Hepatocyte (in vitro differentiated cells): ENCODE measurements at regions not wholly inside any gene's neighbourhood (a gene's known extent, or its start where the extent isn't known, plus 50 kb on each side); places are given as distances from the start of the nearest gene placed in this dataset.

Experiments used
- DNase-seq: peaks from one replicate; pipeline ENCODE4 v3.0.0-alpha.2; 2016; ENCODE audit warnings: low spot score
- H2AFZ ChIP-seq: fragments of 200-600 bp; sonication (generic); 2 replicates; pipeline ENCODE4 v1.6.0; 2016; ENCODE audit warnings: antibody characterized with exemption, mild to moderate bottlenecking
- H3K27ac ChIP-seq: fragments of 200-600 bp; sonication (generic); 2 replicates; pipeline ENCODE4 v1.5.1; 2016; ENCODE audit warnings: mild to moderate bottlenecking
- H3K27me3 ChIP-seq: fragments of 200-600 bp; sonication (generic); 2 replicates; pipeline ENCODE4 v1.6.1; 2016
- H3K36me3 ChIP-seq: fragments of 200-600 bp; sonication (generic); replicated peaks from 2 replicates; pipeline ENCODE4 v1.5.1; 2016; ENCODE audit warnings: low read depth; ENCODE audit not compliant: insufficient read depth
- H3K4me1 ChIP-seq: fragments of 200-600 bp; sonication (generic); 2 replicates; pipeline ENCODE4 v1.5.1; 2016; ENCODE audit warnings: mild to moderate bottlenecking, moderate library complexity; ENCODE audit not compliant: insufficient read depth
- H3K4me2 ChIP-seq: fragments of 200-600 bp; sonication (generic); 2 replicates; pipeline ENCODE4 v1.6.0; 2016
- H3K4me3 ChIP-seq: fragments of 200-600 bp; sonication (generic); 2 replicates; pipeline ENCODE4 v1.5.1; 2016; ENCODE audit warnings: mild to moderate bottlenecking
- H3K79me2 ChIP-seq: fragments of 200-600 bp; sonication (generic); 2 replicates; pipeline ENCODE4 v1.6.0; 2017; ENCODE audit warnings: mild to moderate bottlenecking
- H3K9me2 ChIP-seq: fragments of 200-600 bp; sonication (generic); replicated peaks from 2 replicates; pipeline ENCODE4 v1.6.0; 2017; ENCODE audit warnings: mild to moderate bottlenecking; ENCODE audit not compliant: insufficient read depth
- H3K9me3 ChIP-seq: fragments of 200-600 bp; sonication (generic); 2 replicates; pipeline ENCODE4 v1.5.1; 2016; ENCODE audit warnings: low read depth, mild to moderate bottlenecking
- H4K20me1 ChIP-seq: fragments of 200-600 bp; sonication (generic); 2 replicates; pipeline ENCODE4 v1.6.0; 2016; ENCODE audit warnings: mild to moderate bottlenecking; ENCODE audit not compliant: insufficient read depth, poor library complexity, severe bottlenecking
- CTCF ChIP-seq: fragments of 200-600 bp; sonication (generic); IDR thresholded peaks from 2 replicates; pipeline ENCODE4 v1.5.1; 2016; ENCODE audit warnings: antibody characterized with exemption, mild to moderate bottlenecking; ENCODE audit not compliant: poor library complexity
- EZH2 ChIP-seq: fragments of 200-600 bp; sonication (generic); IDR thresholded peaks from 2 replicates; pipeline ENCODE4 v1.6.1; 2016; ENCODE audit warnings: antibody characterized with exemption, mild to moderate bottlenecking, borderline replicate concordance
- EZH2phosphoT487 ChIP-seq: fragments of 200-600 bp; sonication (generic); IDR thresholded peaks from one replicate; pipeline ENCODE4 v1.6.1; 2018; ENCODE audit warnings: antibody characterized with exemption, mild to moderate bottlenecking, low read depth, moderate library complexity; ENCODE audit not compliant: unreplicated experiment, severe bottlenecking
- WGBS: methylation state at CpG from one replicate; pipeline ENCODE4 v1.1.6; 2016; ENCODE audit warnings: low lambda C conversion rate; ENCODE audit errors: missing lambda C conversion rate; 5-methylcytosine and 5-hydroxymethylcytosine counted together

DNA sequence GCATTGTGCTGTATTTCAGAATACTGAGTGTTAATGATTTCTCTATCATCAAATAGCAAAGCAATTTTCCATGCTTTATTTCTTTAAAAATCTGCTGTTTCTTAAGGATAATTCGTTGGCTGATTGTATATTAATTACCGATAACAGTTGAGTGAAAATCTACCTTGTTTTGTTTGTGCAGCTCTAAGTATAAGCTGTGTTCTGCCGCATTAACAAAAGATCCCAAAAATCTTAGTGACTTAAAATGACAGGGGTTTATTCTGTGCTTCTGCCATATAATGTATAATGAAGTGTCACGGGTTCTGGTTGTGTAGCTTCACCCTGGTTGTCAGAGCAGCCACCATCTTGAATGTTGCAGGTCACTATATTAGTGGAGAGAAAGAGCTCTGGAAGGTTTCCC, 196.1 kb downstream of the ACTR3 start:
- TF ChIP-seq EZH2phosphoT487 = no peak
- no peak for TF ChIP-seq CTCF
- TF ChIP-seq EZH2 = no peak
- H3K9me3 ChIP-seq = no peaks in the 10 kb centered on the region
- no peak overlapping the region for H3K4me2 ChIP-seq
- H3K9me2 ChIP-seq = no peaks in the 10 kb centered on the region
- H4K20me1 ChIP-seq = no peaks in the 10 kb centered on the region
- H3K4me3 ChIP-seq = no peak overlapping the region
- no peak overlapping the region for H3K27ac ChIP-seq
- no peak for DNase-seq
- no peaks in the 10 kb centered on the region for H3K36me3 ChIP-seq
- WGBS = 84% methylated on average over 4 of the region's 4 CpGs
- H3K4me1 ChIP-seq = no peaks in the 10 kb centered on the region
- H3K27me3 ChIP-seq = no peaks in the 10 kb centered on the region
- no peak overlapping the region for H2AFZ ChIP-seq
- H3K79me2 ChIP-seq = no peaks in the 10 kb centered on the region

GRCh38 chr2:114089636-114090319, 199.9 kb downstream of the ACTR3 start:
- Histone ChIP-seq H3K27me3 (no peaks in the 10 kb centered on the region), H2AFZ (no peak overlapping the region), H3K4me1 (no peaks in the 10 kb centered on the region), H3K9me2 (no peaks in the 10 kb centered on the region), H3K4me2 (no peak overlapping the region), H4K20me1 (no peaks in the 10 kb centered on the region), H3K79me2 (no peaks in the 10 kb centered on the region), H3K9me3 (no peaks in the 10 kb centered on the region), H3K36me3 (no peaks in the 10 kb centered on the region), H3K4me3 (no peak overlapping the region), H3K27ac (no peak overlapping the region)
- DNase-seq = no peak
- no peak for TF ChIP-seq EZH2phosphoT487
- TF ChIP-seq CTCF = no peak
- TF ChIP-seq EZH2 = no peak
- 69% methylated on average over 9 of the region's 9 CpGs for WGBS

- H3K27ac ChIP-seq = no peak overlapping the region
- WGBS = 100% methylated on average over 1 of the region's 1 CpG
- H2AFZ ChIP-seq = no peak overlapping the region
- H3K36me3 ChIP-seq = no peaks in the 10 kb centered on the region
- H3K4me1 ChIP-seq = no peaks in the 10 kb centered on the region
- no peak overlapping the region for H3K4me3 ChIP-seq
- no peaks in the 10 kb centered on the region for H3K79me2 ChIP-seq
- TF ChIP-seq EZH2phosphoT487 = no peak
- no peak for TF ChIP-seq CTCF
- no peak for TF ChIP-seq EZH2
- H3K9me2 ChIP-seq = no peaks in the 10 kb centered on the region
- DNase-seq = no peak
- no peak overlapping the region for H3K4me2 ChIP-seq
- no peaks in the 10 kb centered on the region for H4K20me1 ChIP-seq
- no peaks in the 10 kb centered on the region for H3K27me3 ChIP-seq
- no peaks in the 10 kb centered on the region for H3K9me3 ChIP-seq
These were observed 201.1 kb downstream of the ACTR3 start for GRCh38 chr2:114091010-114091409.

GRCh38 chr2:114108249-114108648, 218.4 kb downstream of the ACTR3 start:
- no peaks in the 10 kb centered on the region for H4K20me1 ChIP-seq
- 79% methylated on average over 2 of the region's 2 CpGs for WGBS
- no peak for TF ChIP-seq EZH2
- no peak for TF ChIP-seq CTCF
- no peak for TF ChIP-seq EZH2phosphoT487

More at GRCh38 chr2:114108249-114108648, 218.4 kb downstream of the ACTR3 start:
- no peak for DNase-seq
- H3K9me3 ChIP-seq = peaks cover 7% of the 10 kb centered on the region
- no peak overlapping the region for H2AFZ ChIP-seq
- no peaks in the 10 kb centered on the region for H3K27me3 ChIP-seq
- H3K36me3 ChIP-seq = no peaks in the 10 kb centered on the region
- no peaks in the 10 kb centered on the region for H3K4me1 ChIP-seq
- no peaks in the 10 kb centered on the region for H3K79me2 ChIP-seq
- H3K4me3 ChIP-seq = no peak overlapping the region
- no peaks in the 10 kb centered on the region for H3K9me2 ChIP-seq
- H3K4me2 ChIP-seq = no peak overlapping the region
- H3K27ac ChIP-seq = no peak overlapping the region
